HG03060 (cell line): ENCODE measurements at regions not wholly inside any gene's neighbourhood (a gene's known extent, or its start where the extent isn't known, plus 50 kb on each side); places are given as distances from the start of the nearest gene placed in this dataset.
"Not testable (repeated sequence)": the region's sequence is repeated elsewhere in the genome, so short reads cannot be mapped to it uniquely, and the experiment has no call there.

Experiments
- ATAC-seq: cut with Tn5 transposase; IDR thresholded peaks from one replicate; pipeline ENCODE4 v1.9.1; 2021; ENCODE audit warnings: low read depth, moderate number of reproducible peaks; ENCODE audit not compliant: unreplicated experiment

DNA sequence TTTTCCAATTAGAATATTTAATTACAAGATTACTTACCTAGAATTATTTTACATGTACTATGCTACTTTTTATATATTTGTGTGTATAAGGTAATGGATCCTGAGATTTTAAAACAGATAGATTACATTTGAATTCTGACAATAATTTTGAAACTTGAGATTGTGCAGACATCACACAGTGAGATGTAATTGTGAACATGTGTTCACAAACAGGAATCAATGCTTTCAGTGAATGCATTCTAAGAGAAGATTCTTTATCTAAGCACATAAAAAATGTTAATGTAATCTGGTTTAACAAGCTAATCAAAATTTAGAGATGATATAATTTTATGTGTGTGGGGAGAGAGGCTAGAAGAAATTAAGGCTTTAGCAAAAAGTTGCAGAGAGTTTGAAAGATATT lies 1925.5 kb downstream of the ARAP2 start:
- no peak for ATAC-seq

DNA sequence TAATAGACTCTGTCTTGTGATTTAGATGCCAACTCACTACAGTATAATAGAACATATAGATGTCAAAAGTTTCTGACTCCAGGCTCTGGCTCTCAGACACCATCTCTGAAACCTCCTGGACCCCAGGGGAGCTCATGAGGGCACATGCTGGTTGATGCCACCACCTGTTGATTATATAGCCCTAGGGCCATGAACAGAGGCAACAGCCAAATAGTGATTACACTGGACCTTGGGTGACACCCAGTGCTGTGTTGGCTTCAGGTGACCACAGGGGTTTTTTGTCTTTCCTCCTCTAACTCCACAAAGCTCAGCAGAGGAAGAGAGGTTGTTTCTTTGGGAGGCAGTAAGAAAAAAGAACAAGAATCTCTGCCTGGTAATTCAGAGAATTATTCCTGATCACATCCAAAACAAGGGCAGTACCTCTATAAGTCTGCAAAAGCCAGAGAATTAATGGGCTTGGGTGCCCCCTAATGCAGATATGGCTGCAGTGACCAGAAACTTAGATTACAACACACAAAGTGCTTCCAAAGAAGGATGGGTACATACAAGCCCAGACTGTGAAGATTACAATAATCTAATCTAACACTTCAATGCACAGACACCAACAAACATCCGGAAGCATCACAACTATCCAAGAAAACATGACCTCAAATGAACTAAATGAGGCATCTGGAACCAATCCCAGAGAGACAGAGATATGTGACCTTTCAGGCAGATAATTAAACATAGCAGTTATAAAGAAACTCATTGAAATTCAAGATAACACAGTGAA lies 1920.6 kb downstream of the ARAP2 start:
- no peak for ATAC-seq

DNA sequence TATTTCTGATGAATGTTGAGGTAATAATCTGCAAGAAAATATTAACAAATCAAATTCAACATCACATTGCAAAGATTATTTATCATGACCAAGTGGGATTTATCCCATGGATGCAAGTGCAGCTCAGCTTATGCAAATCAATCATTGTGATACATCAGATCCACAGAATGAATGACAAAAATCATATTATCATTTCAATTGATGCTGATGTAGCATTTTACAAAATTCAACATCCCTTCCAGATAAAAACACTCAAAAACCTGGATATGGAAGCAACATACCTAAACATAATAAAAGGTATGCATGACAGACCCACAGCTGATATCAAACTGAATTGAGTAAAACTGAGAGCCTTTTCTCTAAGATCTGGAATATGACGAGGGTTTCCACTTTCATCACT lies 1915.4 kb downstream of the ARAP2 start:
- no peak for ATAC-seq

DNA sequence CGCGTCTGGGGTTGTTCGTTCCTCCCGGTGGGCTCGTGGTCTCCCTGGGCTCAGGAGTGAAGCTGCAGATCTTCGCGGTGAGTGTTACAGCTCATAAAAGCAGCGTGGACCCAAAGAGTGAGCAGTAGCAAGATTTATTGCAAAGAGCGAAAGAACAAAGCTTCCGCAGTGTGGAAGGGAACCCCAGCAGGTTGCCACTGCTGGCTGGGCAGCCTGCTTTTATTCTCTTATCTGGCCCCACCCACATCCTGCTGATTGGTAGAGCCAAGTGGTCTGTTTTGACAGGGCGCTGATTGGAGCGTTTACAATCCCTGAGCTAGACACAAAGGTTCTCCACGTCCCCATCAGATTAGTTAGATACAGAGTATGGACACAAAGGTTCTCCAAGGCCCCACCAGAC lies 1909.2 kb downstream of the ARAP2 start:
- ATAC-seq = not testable (repeated sequence)

DNA sequence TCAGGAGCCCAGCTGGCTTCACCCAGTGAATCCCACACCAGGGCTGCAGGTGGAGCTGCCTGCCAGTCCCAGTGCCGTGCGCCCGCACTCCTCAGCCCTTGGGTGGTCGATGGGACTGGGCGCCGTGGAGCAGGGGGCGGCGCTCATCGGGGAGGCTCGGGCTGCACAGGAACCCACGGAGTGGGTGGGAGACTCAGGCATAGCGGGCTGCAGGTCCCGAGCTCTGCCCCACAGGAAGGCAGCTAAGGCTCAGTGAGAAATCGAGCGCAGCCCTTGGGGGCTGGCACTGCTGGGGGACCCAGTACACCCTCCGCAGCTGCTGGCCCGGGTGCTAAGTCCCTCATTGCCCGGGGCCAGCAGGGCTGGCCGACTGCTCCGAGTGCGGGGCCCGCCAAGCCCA lies 1908.8 kb downstream of the ARAP2 start:
- ATAC-seq = not testable (repeated sequence)

DNA sequence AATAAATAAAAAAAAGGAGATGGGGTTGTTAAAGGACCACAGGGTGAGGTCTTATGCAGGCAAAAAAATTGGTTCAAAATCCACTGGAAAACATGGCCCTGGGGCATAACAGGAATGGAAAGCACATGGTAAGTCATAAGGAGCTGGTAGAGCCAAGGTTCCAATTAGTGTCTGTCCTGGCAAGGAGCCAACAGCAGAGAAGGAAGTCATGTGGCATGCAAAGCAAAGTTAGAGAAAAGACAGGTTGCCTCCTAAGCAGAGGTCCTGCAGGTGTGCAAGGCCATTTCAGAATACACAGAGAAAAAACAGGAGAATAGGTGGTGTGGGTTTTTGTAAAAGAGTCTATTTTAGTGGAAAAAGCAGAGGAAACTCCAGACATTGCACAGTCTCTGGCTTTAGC lies 1881.7 kb downstream of the ARAP2 start:
- ATAC-seq = no peak

DNA sequence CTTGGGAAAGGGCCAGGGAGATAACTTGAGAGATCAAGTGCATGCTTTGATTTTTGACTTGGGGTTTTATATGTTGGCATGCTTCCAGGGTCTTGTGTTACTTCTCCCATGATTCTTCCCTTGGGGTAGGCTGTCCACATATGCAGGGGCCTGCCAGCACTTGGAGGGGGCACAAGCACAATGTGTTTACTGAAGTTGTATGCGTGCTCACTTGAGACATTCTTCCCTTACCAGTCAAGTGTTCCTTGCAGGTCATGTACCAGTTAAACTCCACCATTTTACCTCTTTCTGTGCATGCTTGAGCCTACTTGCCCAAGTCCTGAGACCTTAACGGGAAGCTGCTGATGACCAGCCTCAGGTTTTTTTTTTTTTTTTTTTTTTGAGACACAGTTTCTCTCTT lies 1880.5 kb downstream of the ARAP2 start:
- ATAC-seq = no peak

DNA sequence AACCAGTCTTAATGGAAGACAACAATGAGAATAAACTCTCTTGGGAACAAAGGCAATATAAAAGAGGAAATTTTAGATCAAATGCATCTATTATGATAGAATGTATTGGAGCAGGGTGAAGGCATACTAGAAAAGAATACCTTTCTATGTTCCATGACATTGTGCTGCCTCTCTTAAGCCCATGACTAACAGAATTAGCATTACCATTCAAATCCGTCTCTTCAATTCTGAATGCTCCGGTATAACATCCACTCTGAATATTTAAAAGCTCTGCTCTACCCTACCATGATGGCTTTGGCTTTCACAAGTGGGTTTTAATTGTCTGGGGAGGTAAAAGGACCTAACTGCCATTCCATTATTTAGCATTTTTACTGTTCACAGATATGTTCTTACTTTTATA lies 1878.4 kb downstream of the ARAP2 start:
- ATAC-seq = no peak

DNA sequence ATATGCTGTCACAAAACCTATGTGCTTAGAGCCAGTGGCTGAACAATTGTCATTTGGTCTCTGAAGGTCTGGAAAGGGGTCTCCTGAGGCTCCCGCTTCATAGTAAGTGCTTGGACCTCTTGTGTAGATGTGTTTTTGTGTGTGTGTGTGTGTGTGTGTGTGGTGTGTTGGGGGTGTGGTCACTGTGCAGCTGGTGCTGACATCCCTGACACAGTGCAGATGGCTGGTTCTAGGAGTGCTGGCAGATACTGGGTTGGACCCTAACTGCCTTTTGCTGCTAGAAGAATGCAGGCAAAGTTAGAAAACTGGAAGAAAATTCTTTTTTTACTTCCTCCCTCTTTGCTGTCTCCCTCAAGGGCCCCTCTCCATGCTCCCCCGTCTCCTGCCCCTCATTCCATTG lies 1872.6 kb downstream of the ARAP2 start:
- ATAC-seq = no peak

DNA sequence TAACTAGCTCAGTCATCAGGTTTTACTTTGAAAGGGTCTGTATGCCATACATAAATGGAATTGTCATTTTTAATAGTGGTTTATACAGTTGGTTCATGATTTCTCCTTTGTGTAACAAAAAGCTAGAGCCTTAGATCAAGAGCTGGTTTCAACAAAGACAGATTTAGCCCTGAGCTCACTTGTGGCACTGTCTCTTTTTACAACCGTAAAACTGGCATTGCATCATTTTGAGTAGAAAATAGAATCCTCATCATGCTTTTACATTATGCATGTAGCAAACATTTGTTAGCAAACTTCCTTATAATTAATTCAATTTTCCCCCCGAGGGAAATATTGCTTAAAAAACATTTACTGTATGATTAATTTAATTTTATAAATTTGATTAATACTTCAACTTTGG lies 1871.5 kb downstream of the ARAP2 start:
- no peak for ATAC-seq

DNA sequence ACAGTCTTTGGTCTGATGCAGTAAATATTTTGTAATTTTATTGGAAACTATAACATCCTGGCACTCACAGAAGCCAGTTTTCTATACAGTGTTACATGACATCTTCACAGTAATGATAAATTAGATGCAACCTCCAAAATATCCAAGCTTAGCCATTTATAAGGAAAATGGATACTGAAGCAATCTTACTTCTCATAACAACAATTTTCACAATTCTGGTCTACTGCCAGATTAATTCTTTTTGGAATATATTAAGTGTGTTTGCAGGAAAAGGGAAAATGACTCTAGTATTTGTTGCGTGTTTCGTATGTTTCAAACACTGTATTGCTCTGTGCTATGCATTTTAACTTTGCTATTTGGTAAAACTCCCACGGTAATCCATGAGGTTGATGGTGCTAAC lies 1870.9 kb downstream of the ARAP2 start:
- no peak for ATAC-seq

DNA sequence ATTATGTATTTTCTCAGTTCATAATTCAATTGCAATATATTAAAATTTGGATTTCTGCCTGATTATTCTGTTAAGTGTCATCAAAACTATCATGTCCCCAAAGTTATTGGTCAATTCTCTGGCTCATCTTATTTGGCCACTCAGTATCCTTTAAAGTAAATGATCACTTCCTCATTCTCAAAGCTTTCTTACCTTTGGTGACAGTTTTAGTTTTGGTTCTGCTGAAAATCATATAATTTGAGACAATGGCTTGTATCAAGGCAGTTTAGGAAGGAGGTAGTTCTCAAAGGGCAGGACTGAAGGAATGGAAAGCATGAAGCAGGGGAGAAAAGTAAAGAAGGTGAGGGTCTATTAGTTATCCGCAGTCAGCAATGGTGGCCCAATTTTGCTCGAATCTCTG lies 1832.1 kb downstream of the ARAP2 start:
- ATAC-seq = no peak

DNA sequence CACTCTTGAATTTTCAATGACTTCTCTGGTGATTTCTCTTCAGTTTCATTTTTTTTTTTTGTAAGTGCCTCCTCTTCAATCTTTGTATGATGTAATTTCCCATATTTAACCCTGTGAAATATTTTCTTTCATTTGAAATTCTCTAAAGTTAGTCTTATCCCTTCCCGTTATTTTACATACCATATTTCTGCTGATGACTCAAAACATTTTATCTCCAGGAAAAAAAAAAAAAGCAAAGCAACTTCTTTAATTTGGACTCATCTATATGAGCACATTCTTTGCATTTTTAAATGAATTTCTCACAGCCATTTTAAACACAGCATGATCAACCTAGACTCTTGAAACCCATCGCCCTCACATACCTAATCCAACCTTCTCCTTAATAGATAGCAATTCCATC lies 1831.4 kb downstream of the ARAP2 start:
- no peak for ATAC-seq

DNA sequence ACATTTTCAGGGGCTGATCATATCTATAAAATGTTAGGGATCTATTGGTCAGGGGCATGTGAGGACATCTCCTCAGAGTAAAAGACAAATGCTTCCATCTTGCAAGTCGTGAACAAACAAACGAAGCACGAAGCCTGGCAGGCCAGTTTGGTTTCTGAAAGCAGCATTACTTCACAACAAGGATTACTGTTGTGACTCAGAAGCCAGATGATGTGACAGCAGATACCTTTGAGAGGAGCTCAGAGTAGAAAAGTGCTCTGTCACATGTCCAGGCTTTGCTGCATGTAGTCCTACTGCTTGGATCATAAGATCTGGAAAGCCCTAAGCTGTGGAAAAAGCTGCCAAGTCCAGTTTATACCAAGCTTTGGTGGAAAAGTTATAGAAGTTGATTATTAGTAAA lies 1827.2 kb downstream of the ARAP2 start:
- ATAC-seq = no peak

DNA sequence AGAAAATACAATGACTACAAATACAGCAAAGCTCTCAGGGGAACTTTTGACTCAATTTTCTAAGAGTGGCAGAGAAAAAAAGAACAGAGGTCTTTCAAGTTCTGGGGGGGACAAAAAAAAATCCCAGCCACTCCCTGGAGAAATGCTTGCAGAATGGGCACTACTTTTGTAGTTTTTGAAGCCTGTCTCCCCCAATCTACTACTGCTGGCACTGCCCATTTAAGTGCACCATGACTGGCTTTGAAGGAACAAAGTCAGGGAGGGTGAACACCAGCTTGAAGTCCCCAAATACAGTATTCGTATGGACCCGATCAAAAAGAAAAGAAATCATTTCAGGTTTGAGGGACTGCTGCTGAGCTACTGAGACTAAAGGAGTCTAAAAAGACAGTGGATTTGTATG lies 1824.4 kb downstream of the ARAP2 start:
- ATAC-seq = no peak

DNA sequence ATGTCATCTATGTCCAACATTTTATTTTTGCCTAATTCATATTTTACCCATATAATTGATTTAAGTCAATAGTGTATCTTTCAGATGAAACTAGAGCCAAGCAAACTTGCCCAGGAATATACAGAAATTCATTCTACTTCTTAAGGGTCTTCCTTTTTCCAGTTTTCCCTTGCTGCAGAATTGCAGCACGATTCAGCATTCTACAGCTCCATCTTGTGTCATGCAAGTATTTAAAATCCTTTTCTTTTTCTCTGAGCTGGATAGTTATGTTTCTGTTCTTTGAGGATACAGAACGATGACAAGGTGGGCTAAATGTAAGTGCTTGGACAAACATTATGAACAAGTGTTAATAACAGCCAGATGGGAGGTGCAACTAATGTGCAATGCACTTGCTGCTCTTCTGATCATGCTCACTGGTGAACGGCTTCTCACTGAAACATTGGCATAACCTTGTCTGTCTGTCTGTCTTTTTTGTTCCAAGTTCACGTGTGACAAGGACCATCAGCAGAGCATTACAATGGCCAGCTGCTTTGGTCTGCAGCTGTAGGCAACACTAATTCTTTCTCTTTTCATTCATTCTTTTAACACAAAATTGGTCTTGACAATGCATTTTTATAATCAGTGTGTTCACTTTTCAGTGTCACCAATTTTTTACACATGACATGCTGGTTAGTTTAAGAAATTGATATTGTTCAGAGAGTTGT lies 1821.7 kb downstream of the ARAP2 start:
- ATAC-seq = no peak

DNA sequence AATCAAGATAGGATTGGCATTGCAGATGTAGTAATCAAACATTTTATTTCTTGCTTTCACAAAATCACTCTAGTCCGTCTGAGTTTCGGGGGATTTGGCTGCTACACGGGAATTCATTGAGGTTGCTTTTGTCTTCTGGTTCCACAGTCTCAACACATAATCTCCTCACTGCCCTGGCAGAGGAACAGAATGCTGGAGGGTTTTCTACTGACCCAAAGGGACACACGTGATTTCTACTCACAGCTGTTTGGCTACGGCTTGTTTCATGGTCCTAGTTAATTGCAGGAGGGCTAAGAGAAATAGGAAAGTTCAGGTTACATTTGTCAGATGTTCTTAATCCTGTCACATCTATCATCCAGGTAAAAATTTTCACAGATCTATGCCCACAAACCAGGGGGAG lies 1811.6 kb downstream of the ARAP2 start:
- no peak for ATAC-seq

DNA sequence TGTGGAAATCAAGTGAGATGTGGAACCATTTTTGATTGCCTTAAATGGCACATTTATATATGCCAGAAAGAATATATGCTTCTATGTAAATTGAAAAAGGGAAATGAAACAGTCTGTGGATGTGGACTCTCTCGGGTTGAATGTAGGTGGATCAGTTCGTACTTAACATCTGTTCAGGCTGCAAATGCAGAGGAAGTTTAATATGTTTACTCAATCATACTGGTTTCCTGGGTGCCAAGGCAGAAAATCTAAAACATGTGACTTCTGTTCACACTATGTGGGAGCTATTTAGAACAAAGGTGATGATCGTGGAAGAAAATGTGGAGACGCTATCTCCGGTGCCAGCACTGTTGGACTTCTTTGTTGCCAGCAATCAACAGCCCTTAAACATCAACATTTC lies 1809.9 kb downstream of the ARAP2 start:
- not testable (repeated sequence) for ATAC-seq

DNA sequence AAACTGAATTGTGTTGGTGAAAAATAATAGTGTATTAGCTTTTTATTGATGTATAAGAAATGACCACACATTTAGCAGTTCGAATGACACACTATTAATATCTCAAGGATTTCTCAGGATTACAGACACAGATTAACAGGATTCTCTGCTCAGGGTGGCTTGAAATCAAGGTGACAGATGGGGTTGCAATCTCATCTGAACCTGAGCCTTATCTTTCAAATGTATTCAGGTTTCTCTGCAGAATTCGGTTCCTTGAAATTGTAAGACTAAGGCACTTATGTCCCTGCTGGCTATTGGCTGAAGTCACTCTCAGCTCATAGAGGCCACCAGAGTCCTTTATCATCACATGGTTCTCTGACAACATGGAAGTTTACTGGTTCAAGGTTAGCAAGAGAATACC lies 1780.1 kb downstream of the ARAP2 start:
- ATAC-seq = no peak

DNA sequence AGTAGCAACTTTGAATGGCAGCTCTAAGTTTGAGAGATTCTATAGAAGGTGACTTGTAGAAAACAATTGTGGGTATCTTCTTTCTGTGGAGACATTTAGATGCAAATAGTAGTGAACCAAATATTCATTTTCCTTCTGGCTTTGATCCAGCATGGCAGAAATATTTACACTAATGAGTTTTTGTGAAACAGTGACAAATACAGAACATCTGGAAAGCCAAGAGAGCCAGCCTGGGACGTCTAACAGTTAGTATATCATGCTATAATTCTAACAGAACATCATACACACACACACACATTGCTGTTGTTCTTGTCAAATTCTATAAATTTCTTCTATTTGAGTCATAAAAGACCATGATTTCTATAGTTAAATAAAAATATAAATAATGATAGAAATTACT lies 1777.9 kb downstream of the ARAP2 start:
- ATAC-seq = no peak

DNA sequence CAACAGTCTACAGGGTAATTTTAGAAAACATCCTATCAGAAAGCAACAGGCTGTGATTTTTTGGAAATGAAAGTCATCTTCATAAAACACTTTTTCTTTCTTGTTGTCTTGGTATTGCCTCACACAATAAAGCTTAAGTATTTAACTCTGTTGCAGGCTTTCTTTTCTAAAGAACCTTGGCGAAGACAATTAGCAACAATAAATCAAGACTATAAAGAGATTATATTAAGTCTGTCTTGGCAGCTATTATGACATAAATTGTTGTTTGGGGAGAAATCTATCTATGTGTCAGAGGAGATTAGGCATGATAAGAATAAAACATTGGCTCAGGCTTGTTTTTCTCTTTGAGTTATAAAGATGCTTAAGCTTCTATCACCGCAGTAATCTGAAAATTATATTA lies 1774.8 kb downstream of the ARAP2 start:
- no peak for ATAC-seq

DNA sequence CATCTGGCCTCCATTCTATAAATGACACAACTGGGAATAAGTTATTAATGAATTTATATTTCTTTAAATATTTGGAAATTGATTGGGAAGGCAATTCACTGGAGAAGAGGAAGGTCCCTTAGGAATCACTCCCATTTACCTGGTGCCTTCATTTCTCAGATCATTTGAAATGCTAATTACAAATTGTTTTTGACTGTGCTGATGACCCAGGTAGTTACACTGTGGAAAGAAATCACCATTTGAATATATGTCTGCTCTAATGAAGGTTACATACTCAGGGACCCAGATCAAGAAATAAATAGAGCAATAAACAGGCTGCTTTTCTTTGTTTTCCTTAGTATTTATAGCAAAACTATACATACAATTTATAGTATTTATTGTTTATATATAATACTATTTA lies 1759.1 kb downstream of the ARAP2 start:
- no peak for ATAC-seq
